ENCODE measurements at regions not wholly inside any gene's neighbourhood (a gene's known extent, or its start where the extent isn't known, plus 50 kb on each side); places are given as distances from the start of the nearest gene placed in this dataset.

GRCh38 chr10:9645404-9645803 lies 1372.3 kb upstream of the CELF2 start:
- TF ChIP-seq, protein P1, sequence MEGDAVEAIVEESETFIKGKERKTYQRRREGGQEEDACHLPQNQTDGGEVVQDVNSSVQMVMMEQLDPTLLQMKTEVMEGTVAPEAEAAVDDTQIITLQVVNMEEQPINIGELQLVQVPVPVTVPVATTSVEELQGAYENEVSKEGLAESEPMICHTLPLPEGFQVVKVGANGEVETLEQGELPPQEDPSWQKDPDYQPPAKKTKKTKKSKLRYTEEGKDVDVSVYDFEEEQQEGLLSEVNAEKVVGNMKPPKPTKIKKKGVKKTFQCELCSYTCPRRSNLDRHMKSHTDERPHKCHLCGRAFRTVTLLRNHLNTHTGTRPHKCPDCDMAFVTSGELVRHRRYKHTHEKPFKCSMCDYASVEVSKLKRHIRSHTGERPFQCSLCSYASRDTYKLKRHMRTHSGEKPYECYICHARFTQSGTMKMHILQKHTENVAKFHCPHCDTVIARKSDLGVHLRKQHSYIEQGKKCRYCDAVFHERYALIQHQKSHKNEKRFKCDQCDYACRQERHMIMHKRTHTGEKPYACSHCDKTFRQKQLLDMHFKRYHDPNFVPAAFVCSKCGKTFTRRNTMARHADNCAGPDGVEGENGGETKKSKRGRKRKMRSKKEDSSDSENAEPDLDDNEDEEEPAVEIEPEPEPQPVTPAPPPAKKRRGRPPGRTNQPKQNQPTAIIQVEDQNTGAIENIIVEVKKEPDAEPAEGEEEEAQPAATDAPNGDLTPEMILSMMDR (IDR thresholded peaks at IDR 0.05; ENCODE audit: extremely low read depth in 1 of 2, insufficient read depth in 1 of 2, low read depth in 1 of 2, low read length in 2 of 2), result no peak
- TF ChIP-seq POLR2A (IDR thresholded peaks at IDR 0.05; ENCODE audit: low read depth, low read length) (no peak), POLR2AphosphoS5 (IDR thresholded peaks at IDR 0.05; ENCODE audit: insufficient read depth, low read depth, low read length) (no peak)

Data from endothelial cell of umbilical vein (primary cell).